ENCODE measurements at regions not wholly inside any gene's neighbourhood (a gene's known extent, or its start where the extent isn't known, plus 50 kb on each side); places are given as distances from the start of the nearest gene placed in this dataset.

- TF ChIP-seq, protein P1, sequence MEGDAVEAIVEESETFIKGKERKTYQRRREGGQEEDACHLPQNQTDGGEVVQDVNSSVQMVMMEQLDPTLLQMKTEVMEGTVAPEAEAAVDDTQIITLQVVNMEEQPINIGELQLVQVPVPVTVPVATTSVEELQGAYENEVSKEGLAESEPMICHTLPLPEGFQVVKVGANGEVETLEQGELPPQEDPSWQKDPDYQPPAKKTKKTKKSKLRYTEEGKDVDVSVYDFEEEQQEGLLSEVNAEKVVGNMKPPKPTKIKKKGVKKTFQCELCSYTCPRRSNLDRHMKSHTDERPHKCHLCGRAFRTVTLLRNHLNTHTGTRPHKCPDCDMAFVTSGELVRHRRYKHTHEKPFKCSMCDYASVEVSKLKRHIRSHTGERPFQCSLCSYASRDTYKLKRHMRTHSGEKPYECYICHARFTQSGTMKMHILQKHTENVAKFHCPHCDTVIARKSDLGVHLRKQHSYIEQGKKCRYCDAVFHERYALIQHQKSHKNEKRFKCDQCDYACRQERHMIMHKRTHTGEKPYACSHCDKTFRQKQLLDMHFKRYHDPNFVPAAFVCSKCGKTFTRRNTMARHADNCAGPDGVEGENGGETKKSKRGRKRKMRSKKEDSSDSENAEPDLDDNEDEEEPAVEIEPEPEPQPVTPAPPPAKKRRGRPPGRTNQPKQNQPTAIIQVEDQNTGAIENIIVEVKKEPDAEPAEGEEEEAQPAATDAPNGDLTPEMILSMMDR (IDR thresholded peaks at IDR 0.05; ENCODE audit: low read depth, low read length, missing control alignments): peak; percentile 37
- H3K4me3 ChIP-seq (ENCODE audit: low read depth, low read length): no peak overlapping the region
- peak; percentile 91 for DNase-seq
- in situ Hi-C loops (cut with HindIII; ENCODE audit: low pct_ligation_motif_present, low sequenced_read_pairs): no loop called here
- no peaks in the 10 kb centered on the region for H3K36me3 ChIP-seq (replicated peaks)
- H3K27me3 ChIP-seq (replicated peaks): no peaks in the 10 kb centered on the region
- peak overlapping the region; percentile 88 for H3K27ac ChIP-seq
Measured at GRCh38 chr7:46932676-46933424, 649.1 kb downstream of the TNS3 start.

- no peak for DNase-seq
- in situ Hi-C loops (cut with HindIII; ENCODE audit: low pct_ligation_motif_present, low sequenced_read_pairs): no loop called here
- no peak overlapping the region for H3K4me3 ChIP-seq (ENCODE audit: low read depth, low read length)
- no peaks in the 10 kb centered on the region for H3K27me3 ChIP-seq (replicated peaks)
- peak overlapping the region; percentile 88 for H3K27ac ChIP-seq
- H3K36me3 ChIP-seq (replicated peaks): no peaks in the 10 kb centered on the region
- TF ChIP-seq, protein P1 (IDR thresholded peaks at IDR 0.05; ENCODE audit: low read depth, low read length, missing control alignments): no peak
Measured at GRCh38 chr7:46932306-46932675, 649.6 kb downstream of the TNS3 start.

DNA sequence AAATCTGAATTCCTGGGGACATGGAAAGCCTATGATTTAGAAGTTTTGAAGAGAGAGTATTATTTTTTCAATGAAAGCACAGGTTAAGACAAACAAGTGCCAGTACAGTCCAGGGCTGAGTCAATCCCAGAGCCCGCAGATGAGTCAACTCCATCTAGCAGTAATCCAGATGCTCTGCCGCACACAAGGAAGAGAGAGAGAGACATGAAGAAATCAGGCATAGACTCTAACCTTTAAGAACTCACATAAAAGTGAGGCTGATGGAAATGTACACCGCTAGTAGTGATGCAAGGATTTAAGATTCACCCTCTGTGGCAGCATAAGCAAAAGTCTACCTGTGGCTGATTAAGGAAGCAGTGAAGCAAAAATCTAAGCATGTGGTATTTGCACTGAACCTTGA is 651.5 kb downstream of the TNS3 start:
- H3K27ac ChIP-seq: peak overlapping the region; percentile 36
- H3K4me3 ChIP-seq (ENCODE audit: low read depth, low read length): no peak overlapping the region
- in situ Hi-C loops (cut with HindIII; ENCODE audit: low pct_ligation_motif_present, low sequenced_read_pairs): no loop called here
- no peaks in the 10 kb centered on the region for H3K27me3 ChIP-seq (replicated peaks)
- peak; percentile 96 for DNase-seq
- H3K36me3 ChIP-seq (replicated peaks): no peaks in the 10 kb centered on the region
- TF ChIP-seq, protein P1 (IDR thresholded peaks at IDR 0.05; ENCODE audit: low read depth, low read length, missing control alignments): no peak

- TF ChIP-seq, protein P1 (IDR thresholded peaks at IDR 0.05; ENCODE audit: low read depth, low read length, missing control alignments): no peak
- Histone ChIP-seq H3K27ac (no peak overlapping the region), H3K36me3 (replicated peaks) (no peaks in the 10 kb centered on the region), H3K4me3 (ENCODE audit: low read depth, low read length) (no peak overlapping the region), H3K27me3 (replicated peaks) (no peaks in the 10 kb centered on the region)
- no peak for DNase-seq
- in situ Hi-C loops (cut with HindIII; ENCODE audit: low pct_ligation_motif_present, low sequenced_read_pairs): no loop called here
Measured at GRCh38 chr7:46929359-46929758, 652.6 kb downstream of the TNS3 start.

GRCh38 chr7:46928719-46929118 is 653.2 kb downstream of the TNS3 start:
- no peak for DNase-seq
- Histone ChIP-seq H3K27ac (no peak overlapping the region), H3K27me3 (replicated peaks) (no peaks in the 10 kb centered on the region), H3K4me3 (ENCODE audit: low read depth, low read length) (no peak overlapping the region), H3K36me3 (replicated peaks) (no peaks in the 10 kb centered on the region)
- in situ Hi-C loops (cut with HindIII; ENCODE audit: low pct_ligation_motif_present, low sequenced_read_pairs): no loop called here
- TF ChIP-seq, protein P1 (IDR thresholded peaks at IDR 0.05; ENCODE audit: low read depth, low read length, missing control alignments): no peak

Data from brain microvascular endothelial cell (primary cell).